ENCODE measurements at regions not wholly inside any gene's neighbourhood (a gene's known extent, or its start where the extent isn't known, plus 50 kb on each side); places are given as distances from the start of the nearest gene placed in this dataset.
"Not testable (repeated sequence)": the region's sequence is repeated elsewhere in the genome, so short reads cannot be mapped to it uniquely, and the experiment has no call there.

- no peak overlapping the region for H3K9ac ChIP-seq
- no peaks in the 10 kb centered on the region for H4K20me1 ChIP-seq
- no peaks in the 10 kb centered on the region for H3K4me1 ChIP-seq
- H3K9me3 ChIP-seq: no peaks in the 10 kb centered on the region
- no peak overlapping the region for H3K4me2 ChIP-seq
- no peak overlapping the region for H3K4me3 ChIP-seq
- H3K27ac ChIP-seq: no peak overlapping the region
- TF ChIP-seq Cebpa-rat (IDR thresholded peaks at IDR 0.05): no peak
- H3K36me3 ChIP-seq: no peaks in the 10 kb centered on the region
- no peaks in the 10 kb centered on the region for H3K27me3 ChIP-seq
These were observed 770.7 kb upstream of the TMEM132C start for GRCh38 chr12:127496255-127496654.

GRCh38 chr12:127500512-127501035, 766.4 kb upstream of the TMEM132C start:
- Histone ChIP-seq H3K4me3 (no peak overlapping the region), H3K27me3 (no peaks in the 10 kb centered on the region), H3K27ac (no peak overlapping the region), H3K4me2 (no peak overlapping the region), H3K9me3 (no peaks in the 10 kb centered on the region), H3K4me1 (no peaks in the 10 kb centered on the region), H3K9ac (no peak overlapping the region), H4K20me1 (no peaks in the 10 kb centered on the region), H3K36me3 (no peaks in the 10 kb centered on the region)
- TF ChIP-seq Cebpa-rat (IDR thresholded peaks at IDR 0.05): no peak

GRCh38 chr12:127501916-127502315, 765.1 kb upstream of the TMEM132C start:
- Histone ChIP-seq H3K4me1 (no peaks in the 10 kb centered on the region), H3K27ac (no peak overlapping the region), H3K4me3 (no peak overlapping the region), H3K36me3 (no peaks in the 10 kb centered on the region), H3K27me3 (no peaks in the 10 kb centered on the region), H3K9ac (no peak overlapping the region), H3K9me3 (no peaks in the 10 kb centered on the region), H4K20me1 (no peaks in the 10 kb centered on the region), H3K4me2 (no peak overlapping the region)
- no peak for TF ChIP-seq Cebpa-rat (IDR thresholded peaks at IDR 0.05)

GRCh38 chr12:127503246-127503645, 763.7 kb upstream of the TMEM132C start:
- no peak overlapping the region for H3K4me3 ChIP-seq
- H3K9me3 ChIP-seq: no peaks in the 10 kb centered on the region
- H3K36me3 ChIP-seq: no peaks in the 10 kb centered on the region
- H3K9ac ChIP-seq: no peak overlapping the region
- H4K20me1 ChIP-seq: no peaks in the 10 kb centered on the region
- H3K27ac ChIP-seq: no peak overlapping the region
- TF ChIP-seq Cebpa-rat (IDR thresholded peaks at IDR 0.05): no peak
- no peak overlapping the region for H3K4me2 ChIP-seq
- H3K4me1 ChIP-seq: no peaks in the 10 kb centered on the region
- H3K27me3 ChIP-seq: no peaks in the 10 kb centered on the region

GRCh38 chr12:127503996-127504395, 763.0 kb upstream of the TMEM132C start:
- H3K4me2 ChIP-seq, H3K36me3 ChIP-seq, H3K27ac ChIP-seq, H3K9ac ChIP-seq, H3K4me3 ChIP-seq, H3K27me3 ChIP-seq, H3K9me3 ChIP-seq, H4K20me1 ChIP-seq, H3K4me1 ChIP-seq: not testable (repeated sequence)

- Histone ChIP-seq H3K27ac (no peak overlapping the region), H3K9me3 (no peaks in the 10 kb centered on the region)
These were observed 762.1 kb upstream of the TMEM132C start for GRCh38 chr12:127504874-127505273.

GRCh38 chr12:127507341-127507740, 759.6 kb upstream of the TMEM132C start:
- no peaks in the 10 kb centered on the region for H3K4me1 ChIP-seq
- no peaks in the 10 kb centered on the region for H3K36me3 ChIP-seq
- H3K9ac ChIP-seq: no peak overlapping the region
- TF ChIP-seq Cebpa-rat (IDR thresholded peaks at IDR 0.05): no peak
- H3K4me2 ChIP-seq: no peak overlapping the region
- no peaks in the 10 kb centered on the region for H3K27me3 ChIP-seq
- H3K9me3 ChIP-seq: no peaks in the 10 kb centered on the region
- no peaks in the 10 kb centered on the region for H4K20me1 ChIP-seq
- H3K4me3 ChIP-seq: no peak overlapping the region
- H3K27ac ChIP-seq: no peak overlapping the region

More at GRCh38 chr12:127504874-127505273, 762.1 kb upstream of the TMEM132C start:
- H4K20me1 ChIP-seq: no peaks in the 10 kb centered on the region
- H3K36me3 ChIP-seq: no peaks in the 10 kb centered on the region
- no peaks in the 10 kb centered on the region for H3K27me3 ChIP-seq
- H3K4me1 ChIP-seq: no peaks in the 10 kb centered on the region
- no peak overlapping the region for H3K4me2 ChIP-seq
- H3K9ac ChIP-seq: no peak overlapping the region
- H3K4me3 ChIP-seq: no peak overlapping the region
- TF ChIP-seq Cebpa-rat (IDR thresholded peaks at IDR 0.05): peak; percentile 72

- TF ChIP-seq Cebpa-rat (IDR thresholded peaks at IDR 0.05): no peak
- Histone ChIP-seq H3K4me2 (no peak overlapping the region), H3K4me1 (no peaks in the 10 kb centered on the region), H3K27ac (no peak overlapping the region), H3K4me3 (no peak overlapping the region), H3K9me3 (no peaks in the 10 kb centered on the region), H3K36me3 (no peaks in the 10 kb centered on the region), H3K9ac (no peak overlapping the region), H3K27me3 (no peaks in the 10 kb centered on the region), H4K20me1 (no peaks in the 10 kb centered on the region)
These were observed 757.7 kb upstream of the TMEM132C start for GRCh38 chr12:127509066-127509778.

- H3K27me3 ChIP-seq: no peaks in the 10 kb centered on the region
- H3K9me3 ChIP-seq: no peaks in the 10 kb centered on the region
- no peak for TF ChIP-seq Cebpa-rat (IDR thresholded peaks at IDR 0.05)
- no peaks in the 10 kb centered on the region for H3K4me1 ChIP-seq
- H3K9ac ChIP-seq: no peak overlapping the region
- H3K4me2 ChIP-seq: no peak overlapping the region
- H4K20me1 ChIP-seq: no peaks in the 10 kb centered on the region
- no peak overlapping the region for H3K4me3 ChIP-seq
- H3K27ac ChIP-seq: no peak overlapping the region
- no peaks in the 10 kb centered on the region for H3K36me3 ChIP-seq
These were observed 751.0 kb upstream of the TMEM132C start for GRCh38 chr12:127515941-127516340.

GRCh38 chr12:127516467-127516866, 750.5 kb upstream of the TMEM132C start:
- H3K9ac ChIP-seq: no peak overlapping the region
- H3K4me2 ChIP-seq: no peak overlapping the region
- H3K4me1 ChIP-seq: no peaks in the 10 kb centered on the region
- H4K20me1 ChIP-seq: no peaks in the 10 kb centered on the region
- H3K9me3 ChIP-seq: no peaks in the 10 kb centered on the region
- no peak overlapping the region for H3K4me3 ChIP-seq
- H3K36me3 ChIP-seq: no peaks in the 10 kb centered on the region
- H3K27ac ChIP-seq: no peak overlapping the region
- no peaks in the 10 kb centered on the region for H3K27me3 ChIP-seq
- no peak for TF ChIP-seq Cebpa-rat (IDR thresholded peaks at IDR 0.05)

- Histone ChIP-seq H3K4me3 (no peak overlapping the region), H3K27ac (no peak overlapping the region), H3K4me2 (no peak overlapping the region), H4K20me1 (no peaks in the 10 kb centered on the region), H3K27me3 (no peaks in the 10 kb centered on the region), H3K4me1 (no peaks in the 10 kb centered on the region), H3K36me3 (no peaks in the 10 kb centered on the region), H3K9ac (no peak overlapping the region), H3K9me3 (no peaks in the 10 kb centered on the region)
- no peak for TF ChIP-seq Cebpa-rat (IDR thresholded peaks at IDR 0.05)
These were observed 747.2 kb upstream of the TMEM132C start for GRCh38 chr12:127519779-127520178.
